Smooth muscle cell (in vitro differentiated cells): ENCODE measurements at regions not wholly inside any gene's neighbourhood (a gene's known extent, or its start where the extent isn't known, plus 50 kb on each side); places are given as distances from the start of the nearest gene placed in this dataset.

Source experiments
- DNase-seq: peaks from one replicate; lab custom pipeline; 2025; ENCODE audit not compliant: unreplicated experiment; lab: John Stamatoyannopoulos, UW
- H2AFZ ChIP-seq: fragments of 200-600 bp; sonication (generic); 2 replicates; pipeline ENCODE4 v1.6.0; 2016; ENCODE audit warnings: antibody characterized with exemption, low read depth, mild to moderate bottlenecking
- H3F3A ChIP-seq: fragments of 200-600 bp; sonication (generic); 2 replicates; pipeline ENCODE4 v1.6.0; 2017; ENCODE audit warnings: antibody characterized with exemption, low read depth
- H3K27ac ChIP-seq: fragments of 200-600 bp; sonication (generic); 2 replicates; pipeline ENCODE4 v1.5.1; 2016; ENCODE audit warnings: low read depth, mild to moderate bottlenecking
- H3K27me3 ChIP-seq: fragments of 200-600 bp; sonication (generic); 2 replicates; pipeline ENCODE4 v1.6.1; 2016; ENCODE audit warnings: low read depth, mild to moderate bottlenecking
- H3K36me3 ChIP-seq: fragments of 200-600 bp; sonication (generic); 2 replicates; pipeline ENCODE4 v1.5.1; 2016; ENCODE audit warnings: low read depth
- H3K4me1 ChIP-seq: fragments of 200-600 bp; sonication (generic); 2 replicates; pipeline ENCODE4 v1.5.1; 2016; ENCODE audit warnings: low read depth
- H3K4me2 ChIP-seq: fragments of 200-600 bp; sonication (generic); 2 replicates; pipeline ENCODE4 v1.6.0; 2016; ENCODE audit warnings: mild to moderate bottlenecking
- H3K4me3 ChIP-seq: fragments of 200-600 bp; sonication (generic); 2 replicates; pipeline ENCODE4 v1.5.1; 2016; ENCODE audit warnings: mild to moderate bottlenecking
- H3K79me2 ChIP-seq: fragments of 200-600 bp; sonication (generic); 2 replicates; pipeline ENCODE4 v1.6.0; 2016; ENCODE audit warnings: low read depth, mild to moderate bottlenecking
- H3K9ac ChIP-seq: fragments of 200-600 bp; sonication (generic); 2 replicates; pipeline ENCODE4 v1.6.0; 2016; ENCODE audit warnings: low read depth
- H3K9me3 ChIP-seq: fragments of 200-600 bp; sonication (generic); replicated peaks from 2 replicates; pipeline ENCODE4 v1.5.1; 2016; ENCODE audit warnings: low read depth
- H4K20me1 ChIP-seq: fragments of 200-600 bp; sonication (generic); 2 replicates; pipeline ENCODE4 v1.6.0; 2016; ENCODE audit warnings: low read depth
- CTCF ChIP-seq: fragments of 200-600 bp; sonication (generic); IDR thresholded peaks from 2 replicates; pipeline ENCODE4 v1.5.1; 2017; ENCODE audit warnings: borderline replicate concordance, mild to moderate bottlenecking, antibody characterized with exemption; ENCODE audit not compliant: insufficient read depth, poor library complexity, severe bottlenecking
- WGBS: methylation state at CpG from one replicate; pipeline ENCODE4 v1.1.7; 2016; ENCODE audit warnings: low lambda C conversion rate; 5-methylcytosine and 5-hydroxymethylcytosine counted together

GRCh38 chrX:7228226-7228625 lies 80.3 kb upstream of the PUDP start:
- no peaks in the 10 kb centered on the region for H3K36me3 ChIP-seq
- DNase-seq = no peak
- H3K9ac ChIP-seq = no peak overlapping the region
- no peak overlapping the region for H3K4me2 ChIP-seq
- H3F3A ChIP-seq = no peaks in the 10 kb centered on the region
- H2AFZ ChIP-seq = no peak overlapping the region
- H3K4me3 ChIP-seq = no peak overlapping the region
- no peak for TF ChIP-seq CTCF
- H3K4me1 ChIP-seq = no peaks in the 10 kb centered on the region
- H3K27ac ChIP-seq = no peak overlapping the region
- no peaks in the 10 kb centered on the region for H3K9me3 ChIP-seq
- no peaks in the 10 kb centered on the region for H3K79me2 ChIP-seq
- H3K27me3 ChIP-seq = no peaks in the 10 kb centered on the region
- 43% methylated on average over 2 of the region's 2 CpGs for WGBS
- H4K20me1 ChIP-seq = no peaks in the 10 kb centered on the region

GRCh38 chrX:7225338-7225737 lies 77.4 kb upstream of the PUDP start:
- H3K27me3 ChIP-seq = no peaks in the 10 kb centered on the region
- H3K36me3 ChIP-seq = no peaks in the 10 kb centered on the region
- no peak overlapping the region for H3K9ac ChIP-seq
- WGBS = 91% methylated on average over 2 of the region's 2 CpGs
- no peaks in the 10 kb centered on the region for H3F3A ChIP-seq
- no peak overlapping the region for H3K27ac ChIP-seq
- no peaks in the 10 kb centered on the region for H4K20me1 ChIP-seq
- no peaks in the 10 kb centered on the region for H3K9me3 ChIP-seq
- no peaks in the 10 kb centered on the region for H3K4me1 ChIP-seq
- no peak overlapping the region for H3K4me2 ChIP-seq
- no peak for DNase-seq
- no peak for TF ChIP-seq CTCF
- H2AFZ ChIP-seq = no peak overlapping the region
- no peaks in the 10 kb centered on the region for H3K79me2 ChIP-seq
- H3K4me3 ChIP-seq = no peak overlapping the region

GRCh38 chrX:7223271-7223670 lies 75.3 kb upstream of the PUDP start:
- no peak for TF ChIP-seq CTCF
- no peak overlapping the region for H3K4me2 ChIP-seq
- H4K20me1 ChIP-seq = no peaks in the 10 kb centered on the region
- no peak overlapping the region for H3K27ac ChIP-seq
- no peaks in the 10 kb centered on the region for H3F3A ChIP-seq
- H3K79me2 ChIP-seq = no peaks in the 10 kb centered on the region
- no peaks in the 10 kb centered on the region for H3K4me1 ChIP-seq
- H3K36me3 ChIP-seq = no peaks in the 10 kb centered on the region
- H3K4me3 ChIP-seq = no peak overlapping the region
- no peaks in the 10 kb centered on the region for H3K9me3 ChIP-seq
- H3K9ac ChIP-seq = no peak overlapping the region
- no peak for DNase-seq
- no peaks in the 10 kb centered on the region for H3K27me3 ChIP-seq
- 85% methylated on average over 2 of the region's 2 CpGs for whole genome bisulfite sequencing
- H2AFZ ChIP-seq = no peak overlapping the region

- Histone ChIP-seq H3K4me1 (no peaks in the 10 kb centered on the region), H3K36me3 (no peaks in the 10 kb centered on the region), H3K27me3 (no peaks in the 10 kb centered on the region), H3K79me2 (no peaks in the 10 kb centered on the region), H4K20me1 (no peaks in the 10 kb centered on the region), H3K4me3 (no peak overlapping the region), H3K27ac (no peak overlapping the region), H3K9ac (no peak overlapping the region), H3K4me2 (no peak overlapping the region), H3K9me3 (no peaks in the 10 kb centered on the region), H3F3A (no peaks in the 10 kb centered on the region), H2AFZ (no peak overlapping the region)
- no peak for DNase-seq
- no peak for TF ChIP-seq CTCF
- 78% methylated on average over 10 of the region's 10 CpGs for WGBS
Observed at GRCh38 chrX:7220121-7220520, 72.2 kb upstream of the PUDP start.
